Posterior cingulate gyrus (tissue), 11 donors: ENCODE measurements at regions not wholly inside any gene's neighbourhood (a gene's known extent, or its start where the extent isn't known, plus 50 kb on each side); places are given as distances from the start of the nearest gene placed in this dataset.
A peak's percentile ranks its signal among the peaks of the same experiment; 100 is the strongest.

Source experiments
- DNase-seq, 10 donors: peaks; one replicate each; pipeline versions ENCODE4 v3.0.0 to v3.0.0-alpha.2; 2020 to 2021; ENCODE audit warnings: mixed read lengths in 3 of 10
- intact Hi-C: fragments of 100-400 bp; cut with DNase I; formaldehyde crosslinking; loops from one replicate; pipeline ENCODE4 v1.15.1; 2023

DNA sequence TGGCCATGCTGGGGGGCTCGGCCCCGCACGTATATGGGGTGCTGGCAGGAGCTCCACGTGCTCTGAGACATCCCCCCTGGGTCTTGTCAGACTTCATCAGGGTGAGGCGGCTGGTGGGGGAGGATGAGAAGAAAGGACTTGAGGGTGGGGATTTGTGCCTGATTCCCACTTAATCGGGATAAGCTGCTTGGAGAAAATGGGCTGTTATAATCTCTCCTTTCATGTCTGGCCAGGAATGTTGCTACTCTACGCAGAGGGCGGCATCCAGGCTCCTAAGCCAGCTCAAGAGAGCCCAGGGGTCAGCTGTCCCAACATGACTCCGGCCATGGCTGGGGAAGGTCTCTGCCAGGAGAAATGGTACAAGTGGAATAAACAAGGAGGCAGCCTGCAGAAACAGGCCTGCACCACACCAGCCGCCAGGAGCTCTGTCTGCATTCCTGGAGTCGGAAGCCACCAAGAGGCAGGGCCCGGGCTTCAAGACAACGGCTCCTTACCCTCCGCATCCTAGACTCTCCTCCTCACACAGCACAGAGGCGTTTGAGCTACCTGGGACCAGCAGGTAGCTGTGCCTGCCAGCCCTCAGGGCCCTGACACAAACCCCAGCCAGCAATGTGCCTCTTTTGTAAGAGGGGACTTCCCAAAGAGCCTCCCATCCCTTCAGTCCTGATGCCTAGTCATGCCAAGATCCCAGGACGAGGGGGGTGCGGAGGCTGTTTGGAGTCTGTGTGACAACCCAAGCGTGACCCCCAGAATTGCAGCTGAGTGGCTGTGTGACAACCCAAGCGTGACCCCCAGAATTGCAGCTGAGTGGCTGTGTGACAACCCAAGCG is 195.8 kb upstream of the DIO3 start:
- intact Hi-C loops = no loop called here
- peak in 2 of 10 donors; percentile 49 to 74 for DNase-seq

DNA sequence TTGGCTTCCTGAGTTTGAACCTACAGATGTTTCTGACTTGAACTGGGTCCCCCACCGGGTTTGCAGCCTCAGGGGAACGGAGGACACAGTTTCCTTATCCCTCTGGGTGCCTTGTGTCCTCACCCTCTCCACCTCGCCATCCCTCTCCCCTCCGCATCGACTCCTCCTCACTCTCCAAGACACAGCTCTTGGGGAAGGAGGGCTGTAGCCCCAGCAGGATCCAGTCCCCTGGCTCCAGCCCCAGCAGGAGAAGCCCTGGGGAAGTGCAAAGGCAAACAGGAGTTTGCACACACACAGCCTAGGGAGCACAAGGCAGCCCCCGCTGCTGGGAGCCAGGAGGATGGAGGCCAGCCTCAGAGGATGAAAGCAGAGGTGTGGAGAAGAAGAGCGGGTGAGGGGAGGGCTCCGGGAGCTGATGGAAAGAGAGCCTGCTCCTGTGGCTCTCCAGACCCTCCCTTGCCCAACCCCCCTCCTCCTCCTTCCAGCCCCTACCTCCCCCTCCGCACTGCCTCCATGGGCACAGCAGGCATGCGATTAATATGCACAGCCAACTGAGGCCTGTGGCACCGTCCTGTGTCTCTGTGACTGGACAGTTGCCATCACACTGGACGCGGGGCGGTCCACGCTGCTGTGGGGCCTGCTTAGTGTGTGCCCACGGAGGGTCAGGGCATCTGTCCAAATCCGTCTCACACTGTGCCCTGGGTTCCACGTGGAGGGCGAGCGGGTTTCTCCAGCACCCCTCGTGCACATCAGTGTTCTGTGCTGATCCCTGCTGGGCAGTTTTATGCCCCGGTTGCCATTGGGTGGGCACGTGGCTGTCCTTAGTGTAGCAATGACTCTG is 193.7 kb upstream of the DIO3 start:
- intact Hi-C loops = no loop called here
- peak in 1 of 10 donors; percentile 78 for DNase-seq

DNA sequence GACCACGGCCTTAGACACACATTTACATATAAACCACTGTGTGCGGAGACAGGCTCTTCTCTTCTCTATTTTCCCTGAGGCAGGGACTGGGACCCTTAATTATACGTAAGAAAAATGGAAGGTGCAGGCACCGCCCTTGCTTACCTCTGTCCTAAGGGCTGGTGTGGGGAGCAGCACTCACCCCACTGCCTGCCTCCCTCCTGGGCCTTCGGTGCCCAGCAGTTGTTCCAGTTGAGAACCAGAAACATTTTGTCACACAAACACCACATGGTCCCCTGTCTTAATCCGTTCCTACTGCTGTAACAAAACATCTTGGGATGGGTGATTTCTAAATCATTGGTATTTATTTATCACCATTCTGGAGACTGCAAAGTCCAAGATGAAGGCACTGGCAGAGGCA is 192.7 kb upstream of the DIO3 start:
- intact Hi-C loops = no loop called here

DNA sequence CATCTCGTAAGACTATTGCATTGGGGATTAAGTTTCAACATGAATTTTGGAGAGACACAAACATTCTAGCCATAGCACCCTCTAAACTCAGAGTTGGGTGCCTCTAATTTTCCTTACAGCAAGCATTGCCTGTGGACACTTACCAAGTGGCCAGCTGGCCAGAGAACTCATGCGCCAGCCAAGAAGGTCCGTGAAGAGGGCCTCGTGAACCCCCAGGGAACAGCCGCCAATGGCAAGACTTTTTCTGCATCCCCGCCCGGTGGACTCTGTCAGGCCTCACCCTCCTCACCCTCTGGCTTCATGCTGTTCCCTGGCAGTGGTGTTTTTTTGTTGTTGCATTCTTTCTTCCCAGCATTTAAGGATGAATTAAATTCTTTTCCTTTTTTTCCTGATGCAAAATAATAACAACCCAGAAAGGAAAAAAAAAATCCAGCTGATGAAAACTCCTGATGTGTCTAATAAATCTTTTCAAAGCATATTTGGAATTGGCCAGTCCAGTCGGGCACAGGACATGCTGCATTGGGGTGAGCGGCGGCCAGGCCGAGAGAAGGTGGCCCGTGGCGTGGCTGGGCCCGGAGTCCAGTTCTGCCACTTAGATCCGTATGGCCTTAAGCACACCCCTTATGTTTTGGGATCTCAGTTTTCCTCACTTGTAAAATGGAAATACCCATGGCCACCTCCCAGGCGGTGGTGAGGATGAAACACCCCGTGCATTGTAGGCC is 191.9 kb upstream of the DIO3 start:
- peak in 1 of 10 donors; percentile 52 for DNase-seq
- intact Hi-C loops = no loop called here

More for the DNA sequence above, 192.7 kb upstream of the DIO3 start:
- DNase-seq = no peak

- intact Hi-C loops = no loop called here
- DNase-seq = peak in 1 of 10 donors; percentile 61
These were observed 191.2 kb upstream of the DIO3 start for GRCh38 chr14:101369916-101370592.

DNA sequence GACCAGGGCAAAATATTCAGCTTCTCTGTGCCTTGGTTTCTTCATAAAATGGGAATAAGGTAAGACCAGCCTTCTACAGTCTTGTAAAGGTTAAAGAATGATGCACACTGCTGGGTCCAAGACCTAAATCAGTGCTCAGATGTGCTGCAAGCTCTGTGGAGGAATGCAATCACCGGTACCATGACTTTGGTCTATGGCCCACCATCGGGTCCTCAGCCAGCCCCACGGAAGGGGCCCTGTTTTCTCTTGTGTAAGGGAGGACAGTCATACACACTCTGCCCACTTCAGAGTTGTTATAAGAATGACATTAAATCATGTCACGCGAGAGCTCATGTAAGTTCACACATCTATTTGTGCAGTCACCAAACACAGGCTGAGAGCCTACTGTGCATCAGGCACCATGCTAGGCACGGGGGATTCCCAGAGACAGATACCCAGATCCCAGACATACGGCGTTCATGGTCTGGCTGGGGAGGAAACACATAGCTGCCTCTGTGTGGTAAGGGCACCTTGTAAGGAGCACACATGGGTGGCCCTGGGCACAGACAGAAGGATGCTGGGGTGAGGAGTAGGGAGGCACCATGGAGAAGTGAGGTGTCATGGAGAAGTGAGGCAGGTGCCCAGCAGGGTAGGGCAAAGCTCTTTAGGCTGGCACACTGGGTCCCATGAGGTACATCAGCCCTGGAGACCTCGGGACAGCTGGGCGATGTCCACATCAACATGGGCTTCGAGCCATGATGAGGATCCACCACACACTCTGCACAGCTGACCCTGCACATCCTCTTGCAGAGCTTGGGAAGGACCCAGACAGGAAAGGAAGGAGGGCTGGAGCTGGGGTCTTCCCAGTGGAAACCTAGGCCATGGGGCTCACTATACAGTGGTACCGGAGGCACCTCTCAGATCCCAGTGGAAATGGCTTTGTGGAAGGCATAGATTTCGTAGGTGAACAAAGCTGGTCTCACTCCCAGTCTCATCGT is 190.4 kb upstream of the DIO3 start:
- DNase-seq = no peak
- intact Hi-C loops = no loop called here

GRCh38 chr14:101371799-101372793 is 189.2 kb upstream of the DIO3 start:
- peak in 1 of 10 donors; percentile 72 for DNase-seq
- intact Hi-C loops = no loop called here

- DNase-seq = no peak
- intact Hi-C loops = no loop called here
These were observed 188.2 kb upstream of the DIO3 start for GRCh38 chr14:101372894-101373620.

DNA sequence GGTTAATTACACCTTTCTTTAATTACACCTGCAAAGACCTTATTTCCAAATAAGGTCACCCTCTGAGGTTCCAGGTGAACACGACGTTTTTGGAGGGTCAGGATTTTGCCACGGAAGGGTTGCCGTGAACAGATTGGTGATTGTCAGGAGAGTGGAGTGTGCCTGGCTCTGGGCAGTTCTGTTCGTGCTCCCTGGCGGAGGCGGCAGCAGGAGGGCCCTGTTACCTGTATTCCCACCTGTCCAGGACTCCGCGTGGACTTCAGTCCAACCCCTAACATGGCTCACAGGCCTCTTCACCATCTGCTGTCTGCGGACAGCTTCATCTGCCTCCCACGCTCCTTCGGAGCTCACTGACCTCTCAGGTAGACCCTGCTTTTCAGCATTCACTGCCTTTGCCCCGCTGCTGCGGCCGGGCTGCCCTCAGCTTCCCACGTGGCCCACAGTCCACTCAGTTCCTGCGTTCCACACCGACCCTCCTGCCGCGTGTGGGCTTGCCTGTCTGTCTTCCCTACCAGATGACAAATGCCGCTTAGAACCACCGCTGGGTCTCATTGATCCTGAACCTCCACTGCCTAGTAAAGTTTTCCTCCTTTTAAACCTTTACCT is 187.5 kb upstream of the DIO3 start:
- DNase-seq = peak in 1 of 10 donors; percentile 73
- intact Hi-C loops = no loop called here

GRCh38 chr14:101374373-101375338 is 186.6 kb upstream of the DIO3 start:
- intact Hi-C loops = no loop called here

DNA sequence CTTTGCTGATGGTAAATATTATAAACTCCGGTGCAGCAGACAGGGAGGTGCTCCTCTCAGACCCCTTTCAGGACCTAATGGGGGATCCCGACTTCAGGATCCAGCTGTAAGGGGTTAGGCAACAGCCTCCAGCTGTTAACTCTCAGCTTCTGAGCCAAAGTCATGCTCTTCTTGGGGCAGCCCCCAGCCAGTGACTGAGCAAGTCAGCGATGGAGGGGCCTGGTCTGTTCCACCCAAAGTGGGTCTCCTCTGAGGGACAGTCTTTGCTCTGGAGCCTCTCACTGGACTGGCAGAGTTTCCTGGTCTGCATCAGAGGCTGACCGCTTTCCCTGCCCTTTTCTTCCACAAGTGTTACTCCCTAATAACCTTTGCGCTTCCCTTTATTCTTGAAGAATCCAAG is 184.2 kb upstream of the DIO3 start:
- DNase-seq = no peak
- intact Hi-C loops = no loop called here

More at GRCh38 chr14:101374373-101375338, 186.6 kb upstream of the DIO3 start:
- DNase-seq = peak in 1 of 10 donors; percentile 55

- intact Hi-C loops = no loop called here
- no peak for DNase-seq
These were observed 181.5 kb upstream of the DIO3 start for GRCh38 chr14:101379842-101380241.

DNA sequence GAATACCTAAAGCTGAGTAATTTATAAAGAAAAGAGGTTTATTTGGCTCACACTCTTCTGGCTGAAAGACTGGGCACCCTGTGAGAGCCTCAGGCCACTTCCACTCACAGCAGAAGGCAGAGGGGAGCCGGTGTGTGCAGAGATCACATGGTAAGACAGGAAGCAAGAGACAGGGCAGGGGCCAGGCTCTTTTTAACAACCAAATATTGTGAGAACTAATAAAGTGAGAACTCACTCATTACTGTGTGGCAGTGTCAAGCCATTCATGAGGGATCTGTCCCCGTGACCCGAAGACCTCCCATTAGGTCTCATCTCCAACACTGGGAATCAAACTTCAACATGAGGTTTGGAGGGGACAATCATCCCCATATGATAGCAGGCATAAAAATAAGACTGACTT is 180.8 kb upstream of the DIO3 start:
- DNase-seq = no peak

DNA sequence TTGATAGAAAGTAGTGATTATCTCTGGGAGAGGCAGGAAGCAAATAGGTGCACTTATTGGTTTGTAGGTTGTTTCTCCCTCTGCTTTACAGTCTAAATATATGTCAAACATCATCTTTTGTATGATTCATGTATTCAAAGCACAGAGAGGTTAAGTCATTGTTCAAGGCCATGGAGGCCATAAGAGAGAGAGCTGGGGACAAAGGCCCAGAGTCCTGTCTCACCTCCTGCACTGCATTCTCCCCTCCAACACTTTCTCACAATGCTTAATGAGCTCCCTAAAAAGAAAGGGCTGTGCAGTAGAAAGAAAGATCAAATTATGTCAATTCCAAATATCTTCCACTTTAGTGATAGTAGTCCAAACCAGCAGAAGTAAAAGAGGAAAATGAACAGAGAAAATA is 180.4 kb upstream of the DIO3 start:
- no peak for DNase-seq

More for the DNA sequence above, 180.8 kb upstream of the DIO3 start:
- intact Hi-C loops = no loop called here

GRCh38 chr14:101383737-101384338 is 177.5 kb upstream of the DIO3 start:
- DNase-seq = no peak
- intact Hi-C loops = no loop called here

More for the DNA sequence above, 180.4 kb upstream of the DIO3 start:
- intact Hi-C loops = no loop called here
